CD4-positive, alpha-beta T cell treated with Interleukin-1 beta for 1 hour (primary cell): ENCODE measurements at regions not wholly inside any gene's neighbourhood (a gene's known extent, or its start where the extent isn't known, plus 50 kb on each side); places are given as distances from the start of the nearest gene placed in this dataset.
"Not testable (repeated sequence)": the region's sequence is repeated elsewhere in the genome, so short reads cannot be mapped to it uniquely, and the experiment has no call there.

Experiments
- DNase-seq, 2 donors: peaks; one replicate each; pipeline ENCODE4 v3.0.0-alpha.2; 2020 to 2022

GRCh38 chr6:14463110-14463509 lies 345.5 kb downstream of the CD83 start:
- DNase-seq: no peak

DNA sequence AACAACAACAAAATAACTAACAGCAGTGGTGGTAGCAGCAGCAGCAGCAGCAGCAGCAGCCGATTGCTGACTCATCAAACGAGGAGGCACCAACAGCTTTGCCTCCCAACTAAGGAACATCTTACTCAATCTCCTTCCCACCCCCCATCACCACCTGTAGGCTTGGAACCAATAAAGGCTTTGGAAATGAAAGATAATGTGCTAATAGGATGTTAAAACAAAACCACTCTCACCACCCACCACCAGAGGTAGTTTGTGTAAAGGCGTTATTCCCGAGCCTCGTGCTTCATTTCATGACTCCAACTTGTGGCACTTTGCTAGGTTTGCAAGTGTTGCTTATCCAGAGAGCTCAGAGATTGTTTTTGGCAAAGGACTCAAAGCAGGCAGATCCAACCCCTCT lies 346.5 kb downstream of the CD83 start:
- no peak for DNase-seq

DNA sequence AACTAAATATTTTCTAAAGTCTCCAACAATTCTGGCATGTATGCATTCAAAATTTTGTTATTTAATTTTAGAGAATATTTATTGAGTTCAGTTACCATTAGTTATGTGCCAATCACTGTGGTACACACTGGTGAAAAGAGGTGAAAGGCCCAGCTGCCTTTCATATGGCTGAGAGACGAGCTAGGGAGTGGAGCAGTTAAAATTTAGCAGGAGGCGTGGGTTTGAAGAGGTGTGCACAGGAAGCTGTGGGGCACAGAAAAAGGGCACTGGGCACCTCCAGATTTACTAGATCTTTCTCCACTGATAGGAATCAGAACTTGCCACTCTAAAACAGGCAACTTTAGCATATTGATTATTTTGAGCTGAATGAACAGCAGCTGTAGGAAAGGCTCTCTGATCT lies 347.1 kb downstream of the CD83 start:
- no peak for DNase-seq

- no peak for DNase-seq
Observed at GRCh38 chr6:14466278-14466677, 348.7 kb downstream of the CD83 start.

DNA sequence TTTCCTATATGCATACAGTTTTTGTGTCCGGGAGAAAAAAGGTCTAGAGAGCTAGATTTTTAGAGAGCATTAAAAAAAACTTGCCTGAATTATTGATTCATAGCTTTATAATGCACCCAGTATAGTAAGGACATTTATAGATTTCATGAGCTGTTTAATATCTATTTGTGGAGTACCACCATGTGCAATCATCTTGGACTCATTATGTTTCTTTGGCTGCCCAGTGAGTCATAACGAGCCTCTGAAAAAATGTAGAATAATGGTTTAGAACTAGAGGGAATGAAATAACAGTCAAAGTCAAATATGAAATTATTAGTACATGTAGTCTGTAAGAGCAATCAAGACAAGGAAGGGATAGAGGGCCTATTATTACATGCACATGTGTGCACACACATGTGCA lies 350.0 kb downstream of the CD83 start:
- no peak for DNase-seq

DNA sequence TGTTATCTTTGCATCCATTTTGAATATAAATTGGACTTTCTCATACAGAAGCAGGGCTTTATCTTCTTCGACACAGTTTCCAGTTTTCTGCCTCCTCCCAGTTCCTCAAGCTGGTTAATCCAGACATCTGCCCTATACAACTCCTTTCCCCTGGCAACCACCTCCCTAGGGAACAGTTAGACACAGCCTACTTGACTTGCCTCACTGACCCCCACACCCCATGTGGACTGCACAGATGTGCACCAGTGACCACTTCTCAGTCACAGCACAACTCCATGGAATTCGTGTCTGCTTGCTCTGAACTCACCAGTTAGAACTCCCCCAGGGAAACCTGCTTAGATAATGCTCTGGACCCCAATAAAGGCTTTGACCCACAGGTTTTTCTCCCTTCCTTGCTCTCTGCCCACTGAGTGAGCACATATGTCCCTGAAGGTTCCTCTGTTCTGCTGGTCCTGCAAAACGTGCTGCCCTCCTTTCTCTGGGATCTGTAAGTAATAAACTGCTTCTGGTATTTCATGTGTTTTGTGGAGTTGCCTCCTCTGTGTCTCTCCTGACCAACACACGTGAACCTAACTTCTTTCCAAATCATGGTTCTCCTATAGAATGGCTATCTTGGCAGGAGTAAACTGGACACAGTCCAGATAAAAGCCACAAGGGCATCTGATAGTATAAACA lies 351.2 kb downstream of the CD83 start:
- DNase-seq: no peak

- DNase-seq: no peak
Observed at GRCh38 chr6:14470101-14470500, 352.5 kb downstream of the CD83 start.

DNA sequence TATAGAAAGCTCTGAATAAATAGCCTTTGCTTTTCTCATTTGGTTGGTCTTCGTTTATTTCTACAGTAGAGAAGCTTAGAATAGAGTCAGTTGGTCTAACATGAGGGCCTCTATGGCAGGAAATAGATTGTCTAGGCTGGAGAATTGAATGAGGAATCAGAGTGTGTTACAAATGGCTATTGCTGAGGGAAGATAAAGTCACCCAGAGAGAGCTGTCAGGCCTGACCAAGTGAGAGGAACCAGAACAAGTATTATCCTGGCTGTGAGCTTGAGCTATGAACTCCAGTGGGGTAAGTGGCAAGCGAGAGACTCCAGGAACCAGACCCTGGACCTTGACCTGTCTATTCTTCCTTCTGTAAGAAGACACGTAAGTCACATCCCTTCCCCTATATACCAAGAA lies 353.1 kb downstream of the CD83 start:
- DNase-seq: no peak

GRCh38 chr6:14472255-14472985 lies 354.8 kb downstream of the CD83 start:
- no peak for DNase-seq

GRCh38 chr6:14472986-14473337 lies 355.4 kb downstream of the CD83 start:
- no peak for DNase-seq

DNA sequence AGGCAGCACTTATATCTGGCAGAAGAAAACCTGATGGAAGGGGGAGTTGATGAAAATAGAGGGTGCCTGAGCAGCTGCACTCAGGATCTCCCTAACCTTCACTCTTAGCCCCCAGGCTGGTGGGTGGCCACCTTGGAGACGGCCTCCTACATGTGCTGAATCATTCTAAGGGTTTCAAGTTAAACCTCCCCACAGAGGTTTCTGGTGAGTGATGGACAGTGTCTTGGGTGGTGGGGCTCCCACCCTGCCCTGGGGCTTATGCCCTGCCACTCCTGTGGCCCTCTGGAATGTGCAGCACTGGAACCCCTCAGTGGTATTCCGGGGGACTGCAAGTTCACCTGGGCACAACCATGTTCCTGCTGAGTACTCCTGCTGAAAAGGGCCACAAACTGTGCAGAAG lies 357.2 kb downstream of the CD83 start:
- DNase-seq: no peak

DNA sequence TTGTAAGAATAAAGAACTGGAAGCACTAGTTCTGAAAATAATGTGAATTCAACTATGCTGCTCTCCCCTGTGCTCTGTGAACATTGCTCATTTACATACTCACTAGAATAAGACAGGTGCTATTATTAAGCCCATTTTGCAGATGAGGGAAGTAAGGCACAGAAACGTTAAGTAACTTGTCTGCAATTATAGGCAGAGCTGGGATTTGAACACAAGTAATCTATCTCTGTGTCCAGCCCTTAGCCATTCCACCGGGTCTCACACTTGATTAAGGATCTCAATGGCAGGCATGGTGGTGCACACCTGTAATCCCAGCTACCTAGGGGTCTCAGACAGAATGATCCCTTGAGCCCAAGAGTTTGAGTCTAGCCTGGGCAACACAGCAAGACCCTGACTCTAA lies 357.7 kb downstream of the CD83 start:
- no peak for DNase-seq

DNA sequence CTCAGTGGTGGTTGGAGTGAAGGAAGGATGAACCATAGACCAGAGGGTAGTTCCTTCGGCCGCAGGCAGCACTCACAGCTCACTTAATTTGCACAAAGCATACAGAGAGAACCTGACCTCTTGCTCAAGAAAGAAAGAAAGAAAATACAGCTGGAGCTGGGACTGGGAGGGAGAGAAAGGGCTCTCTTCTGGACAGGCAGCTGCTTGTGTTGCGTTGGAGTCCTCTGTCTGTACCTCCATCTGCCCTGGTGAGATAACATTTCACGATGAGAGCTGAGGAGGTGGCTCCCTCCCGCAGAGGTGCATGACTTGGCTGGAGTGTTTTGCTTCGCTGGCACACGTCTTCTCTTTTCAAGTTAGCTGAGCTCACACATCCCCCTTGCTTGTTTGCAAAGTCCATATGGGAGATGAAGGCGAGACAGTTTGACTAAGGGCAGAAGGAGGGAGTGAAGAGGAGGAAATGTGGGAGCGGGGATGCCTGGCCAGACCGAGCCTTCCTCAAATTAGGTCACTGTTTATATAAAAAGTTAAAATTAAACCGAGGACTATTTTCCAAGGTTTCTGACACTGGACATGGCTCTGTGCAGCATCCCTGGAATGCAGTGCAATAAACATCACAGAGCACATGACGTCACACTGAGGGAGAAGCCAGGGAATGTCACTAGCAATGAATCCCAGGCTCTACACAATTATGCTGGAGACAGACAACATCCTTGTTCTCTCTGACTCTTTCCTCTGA lies 359.4 kb downstream of the CD83 start:
- no peak for DNase-seq

- no peak for DNase-seq
Observed at GRCh38 chr6:14477559-14477958, 360.0 kb downstream of the CD83 start.

DNA sequence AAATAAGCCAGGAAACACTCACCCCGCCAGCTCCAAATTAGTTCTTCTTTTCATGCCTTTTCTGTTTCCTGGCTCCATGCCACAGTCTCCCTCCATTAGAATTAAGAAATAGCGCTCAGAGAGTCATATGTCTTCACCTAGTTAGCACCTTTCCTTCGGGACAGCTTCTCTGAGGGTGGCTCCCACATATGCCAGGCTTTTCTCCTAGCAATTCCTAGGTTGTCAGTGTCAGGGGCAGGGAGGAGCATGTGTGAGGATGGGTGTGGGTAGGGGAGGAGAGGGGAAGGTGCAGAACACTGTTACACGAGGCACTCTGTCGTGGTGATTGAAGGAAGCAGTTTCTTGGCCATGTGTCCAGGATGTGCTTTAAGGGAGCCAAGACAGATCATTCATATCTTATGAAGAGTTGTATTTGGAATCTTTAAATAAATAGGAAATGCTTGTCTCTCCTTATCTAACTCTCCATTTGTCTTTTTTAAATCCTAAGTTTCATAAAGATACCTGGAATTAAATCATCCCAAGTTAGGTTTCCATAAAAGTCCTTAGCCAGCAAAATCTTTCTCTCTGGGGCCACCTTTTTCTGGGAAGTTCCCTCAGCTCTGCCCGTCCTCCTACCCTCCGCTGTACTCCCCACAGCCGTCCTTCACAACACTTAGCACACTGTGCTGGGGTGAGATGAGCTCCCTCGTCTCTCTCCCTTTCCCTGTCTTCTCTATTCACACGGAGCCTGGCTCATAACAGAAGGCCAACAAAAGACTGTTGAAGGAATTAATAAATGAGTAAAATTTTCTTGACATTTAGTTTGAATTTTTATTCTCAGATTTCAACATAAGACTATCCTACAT lies 361.0 kb downstream of the CD83 start:
- no peak for DNase-seq

DNA sequence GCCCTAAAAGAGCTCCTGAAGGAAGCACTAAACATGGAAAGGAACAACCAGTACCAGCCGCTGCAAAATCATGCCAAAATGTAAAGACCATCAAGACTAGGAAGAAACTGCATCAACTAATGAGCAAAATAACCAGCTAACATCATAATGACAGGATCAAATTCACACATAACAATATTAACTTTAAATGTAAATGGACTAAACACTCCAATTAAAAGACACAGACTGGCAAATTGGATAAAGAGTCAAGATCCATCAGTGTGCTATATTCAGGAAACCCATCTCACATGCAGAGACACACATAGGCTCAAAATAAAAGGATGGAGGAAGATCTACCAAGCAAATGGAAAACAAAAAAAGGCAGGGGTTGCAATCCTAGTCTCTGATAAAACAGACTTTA lies 364.4 kb downstream of the CD83 start:
- not testable (repeated sequence) for DNase-seq

- DNase-seq: no peak
Observed at GRCh38 chr6:14487625-14488024, 370.1 kb downstream of the CD83 start.

DNA sequence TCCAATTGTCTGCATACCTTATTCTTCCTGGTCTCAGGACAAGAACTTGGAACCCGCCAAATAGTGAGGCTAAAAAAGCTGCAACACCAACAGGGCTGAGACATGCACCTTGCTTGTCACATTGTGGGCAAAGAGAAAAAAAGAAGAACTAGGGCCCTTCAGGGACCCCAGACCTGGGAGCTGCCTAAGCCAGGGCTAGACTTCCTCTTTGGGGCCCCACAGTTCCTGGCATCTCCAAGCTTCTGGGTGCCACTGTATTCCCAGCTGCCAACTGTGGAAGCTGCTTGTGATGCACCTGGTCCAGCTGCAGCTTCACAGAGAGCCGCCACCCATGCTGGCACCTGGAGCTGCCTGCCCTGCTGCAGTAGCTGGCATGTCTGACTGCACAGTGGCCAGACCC lies 370.6 kb downstream of the CD83 start:
- no peak for DNase-seq

DNA sequence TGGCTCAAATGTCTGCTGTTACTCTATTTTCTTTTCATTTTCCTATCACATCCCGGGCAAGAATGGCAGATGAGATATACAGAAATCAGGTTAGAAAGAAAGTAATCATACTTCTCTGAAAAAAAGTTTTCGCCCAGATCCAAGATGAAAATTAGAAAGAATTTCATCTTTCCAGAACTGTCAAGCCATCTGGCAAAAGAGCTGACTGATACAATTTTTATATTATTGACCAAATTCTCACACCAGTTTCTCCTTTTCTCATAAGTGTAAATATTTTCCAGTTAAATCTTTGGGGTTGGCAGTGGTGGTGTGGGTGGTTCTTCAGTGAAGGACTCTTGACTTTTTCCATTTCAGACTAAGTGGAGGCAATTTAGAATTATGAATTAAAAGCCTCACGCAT lies 371.9 kb downstream of the CD83 start:
- DNase-seq: no peak

- no peak for DNase-seq
Observed at GRCh38 chr6:14498748-14499147, 381.2 kb downstream of the CD83 start.

DNA sequence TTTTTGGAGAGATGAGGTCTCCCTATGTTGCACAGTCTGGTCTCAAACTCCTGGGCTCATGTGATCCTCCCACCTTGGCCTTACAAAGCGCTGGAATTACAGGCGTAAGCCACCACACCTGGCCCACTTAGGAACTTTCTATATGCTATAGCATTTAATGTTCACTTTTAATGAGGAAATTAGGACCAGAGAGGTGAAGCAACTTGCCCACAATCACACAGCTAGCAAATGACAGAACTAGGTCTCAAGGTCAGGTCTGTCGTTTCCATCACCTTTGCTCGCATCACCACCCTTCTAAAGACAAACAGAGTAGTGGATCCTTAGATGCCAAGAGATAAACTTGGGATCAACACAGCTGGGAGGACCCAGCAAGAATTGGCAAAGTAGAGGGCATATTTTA lies 381.7 kb downstream of the CD83 start:
- no peak for DNase-seq

DNA sequence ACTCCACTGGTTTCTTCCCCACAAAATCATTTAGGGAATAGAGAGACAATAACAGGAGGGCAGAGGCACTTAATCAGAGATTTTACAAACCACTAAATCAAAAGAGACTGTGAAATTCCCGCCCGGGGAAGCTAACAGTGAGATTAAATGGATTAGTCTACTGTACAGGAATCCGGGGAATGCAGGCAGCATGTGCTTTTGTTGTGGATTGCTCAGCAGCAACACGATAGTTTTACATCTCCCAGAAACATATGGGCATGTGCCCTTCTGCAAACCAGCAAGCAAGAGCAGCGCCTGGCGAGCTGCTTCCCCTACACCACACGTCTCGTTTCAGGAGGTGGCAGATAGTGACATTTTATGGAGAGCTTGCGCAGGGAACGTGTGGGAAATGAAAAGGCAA lies 382.3 kb downstream of the CD83 start:
- DNase-seq: no peak

DNA sequence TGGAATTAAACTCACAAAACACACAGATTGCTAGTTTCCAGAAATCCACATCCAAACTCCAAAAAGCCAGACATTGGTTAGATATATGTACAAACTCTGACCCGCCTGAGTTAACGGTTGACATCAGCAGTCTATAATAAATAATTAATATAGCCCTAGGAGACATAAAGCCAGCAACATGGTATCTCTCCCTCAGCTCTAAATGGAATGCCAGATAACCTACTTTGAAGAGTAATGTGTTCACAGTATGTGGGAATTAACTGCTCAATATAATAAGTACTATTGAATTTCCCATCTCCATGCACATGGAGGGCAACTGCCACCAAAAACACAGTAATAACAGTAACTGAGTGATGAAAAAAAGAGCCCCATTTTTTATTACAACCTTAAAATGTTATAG lies 383.2 kb downstream of the CD83 start:
- no peak for DNase-seq
